ENCODE measurements at regions not wholly inside any gene's neighbourhood (a gene's known extent, or its start where the extent isn't known, plus 50 kb on each side); places are given as distances from the start of the nearest gene placed in this dataset.

DNA sequence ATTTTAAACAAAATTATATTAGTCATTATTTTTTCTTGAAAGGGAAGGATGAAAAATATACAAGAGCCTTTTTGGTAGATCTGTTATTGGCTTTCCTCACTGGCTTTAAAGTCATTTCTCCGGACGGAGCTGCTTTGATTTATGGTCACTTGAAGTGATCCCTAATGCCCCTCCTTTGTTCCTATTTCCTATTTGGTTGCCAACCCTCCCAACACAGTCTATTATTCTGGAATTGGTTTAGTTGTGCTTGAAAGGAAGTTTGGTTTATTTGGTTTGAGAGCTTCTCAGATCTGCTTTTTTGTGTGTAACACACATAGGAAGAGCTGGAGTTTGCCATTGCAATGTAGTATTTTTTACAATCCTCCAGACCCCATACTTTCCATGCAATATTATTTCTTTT, 347.9 kb downstream of the RFPL4B start:
- Histone ChIP-seq H3K36me3 (ENCODE audit: insufficient read depth, low read length) (no peaks in the 10 kb centered on the region), H3K4me3 (ENCODE audit: insufficient read depth, low read depth, low read length) (no peak overlapping the region), H2AFZ (ENCODE audit: low read depth, low read length) (no peak overlapping the region), H3K27ac (ENCODE audit: low read depth, low read length) (no peak overlapping the region), H3K4me2 (ENCODE audit: low read length) (no peak overlapping the region), H3K4me1 (ENCODE audit: insufficient read depth, low read length) (peaks cover 10% of the 10 kb centered on the region), H3K79me2 (ENCODE audit: insufficient read depth, low read length) (no peaks in the 10 kb centered on the region), H4K20me1 (ENCODE audit: insufficient read depth, low read length) (no peaks in the 10 kb centered on the region), H3K27me3 (ENCODE audit: insufficient read depth, low read length) (no peaks in the 10 kb centered on the region), H3K9ac (ENCODE audit: low read length) (no peak overlapping the region), H3K9me3 (ENCODE audit: insufficient read depth, low read depth, low read length) (no peaks in the 10 kb centered on the region)
- FAIRE-seq, result no peak
- Mint-ChIP-seq H3K27ac (ENCODE audit: unreplicated experiment) (no peak overlapping the region), H3K36me3 (ENCODE audit: low read depth, unreplicated experiment) (peaks cover 2% of the 10 kb centered on the region), H3K4me1 (ENCODE audit: low read depth, unreplicated experiment) (peaks cover 2% of the 10 kb centered on the region), H3K4me3 (ENCODE audit: unreplicated experiment) (no peak overlapping the region), H3K27me3 (ENCODE audit: low read depth, unreplicated experiment) (no peaks in the 10 kb centered on the region), H3K9me3 (ENCODE audit: unreplicated experiment) (peaks cover 2% of the 10 kb centered on the region)
- DNase-seq (ENCODE audit: low read depth), result no peak
- TF ChIP-seq, protein P1, sequence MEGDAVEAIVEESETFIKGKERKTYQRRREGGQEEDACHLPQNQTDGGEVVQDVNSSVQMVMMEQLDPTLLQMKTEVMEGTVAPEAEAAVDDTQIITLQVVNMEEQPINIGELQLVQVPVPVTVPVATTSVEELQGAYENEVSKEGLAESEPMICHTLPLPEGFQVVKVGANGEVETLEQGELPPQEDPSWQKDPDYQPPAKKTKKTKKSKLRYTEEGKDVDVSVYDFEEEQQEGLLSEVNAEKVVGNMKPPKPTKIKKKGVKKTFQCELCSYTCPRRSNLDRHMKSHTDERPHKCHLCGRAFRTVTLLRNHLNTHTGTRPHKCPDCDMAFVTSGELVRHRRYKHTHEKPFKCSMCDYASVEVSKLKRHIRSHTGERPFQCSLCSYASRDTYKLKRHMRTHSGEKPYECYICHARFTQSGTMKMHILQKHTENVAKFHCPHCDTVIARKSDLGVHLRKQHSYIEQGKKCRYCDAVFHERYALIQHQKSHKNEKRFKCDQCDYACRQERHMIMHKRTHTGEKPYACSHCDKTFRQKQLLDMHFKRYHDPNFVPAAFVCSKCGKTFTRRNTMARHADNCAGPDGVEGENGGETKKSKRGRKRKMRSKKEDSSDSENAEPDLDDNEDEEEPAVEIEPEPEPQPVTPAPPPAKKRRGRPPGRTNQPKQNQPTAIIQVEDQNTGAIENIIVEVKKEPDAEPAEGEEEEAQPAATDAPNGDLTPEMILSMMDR (IDR thresholded peaks at IDR 0.05; ENCODE audit: insufficient read depth, low read depth, low read length), result no peak
- TF ChIP-seq EZH2 (IDR thresholded peaks at IDR 0.05; ENCODE audit: insufficient read depth, low read length), result no peak

DNA sequence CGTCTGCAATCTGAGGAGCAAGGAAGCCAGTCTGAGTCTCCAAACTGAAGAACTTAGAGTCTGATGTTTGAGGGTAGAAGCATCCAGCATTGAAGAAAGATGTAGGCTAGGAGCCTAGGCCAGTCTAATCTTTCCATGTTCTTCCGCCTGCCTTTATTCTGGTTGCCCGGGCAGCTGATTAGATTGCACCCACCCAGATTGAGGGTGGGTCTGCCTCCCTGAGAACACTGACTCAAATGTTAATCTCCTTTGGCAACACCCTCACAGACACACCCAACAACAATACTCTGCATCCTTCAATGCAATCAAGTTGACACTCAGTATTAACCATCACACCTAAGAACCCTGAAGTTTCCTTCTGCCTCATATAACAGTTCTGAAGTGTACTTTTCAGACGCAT, 350.1 kb downstream of the RFPL4B start:
- no peak overlapping the region for H3K4me2 ChIP-seq (ENCODE audit: low read length)
- no peaks in the 10 kb centered on the region for H3K4me1 ChIP-seq (ENCODE audit: insufficient read depth, low read length)
- no peak for DNase-seq (ENCODE audit: low read depth)
- no peaks in the 10 kb centered on the region for H3K9me3 Mint-ChIP-seq (ENCODE audit: unreplicated experiment)
- no peak overlapping the region for H3K4me3 Mint-ChIP-seq (ENCODE audit: unreplicated experiment)
- no peak for FAIRE-seq
- no peaks in the 10 kb centered on the region for H3K27me3 ChIP-seq (ENCODE audit: insufficient read depth, low read length)
- no peaks in the 10 kb centered on the region for H3K9me3 ChIP-seq (ENCODE audit: insufficient read depth, low read depth, low read length)
- H3K27me3 Mint-ChIP-seq (ENCODE audit: low read depth, unreplicated experiment), result no peaks in the 10 kb centered on the region
- peaks cover 12% of the 10 kb centered on the region for H3K4me1 Mint-ChIP-seq (ENCODE audit: low read depth, unreplicated experiment)
- H2AFZ ChIP-seq (ENCODE audit: low read depth, low read length), result no peak overlapping the region
- H3K27ac ChIP-seq (ENCODE audit: low read depth, low read length), result no peak overlapping the region
- no peaks in the 10 kb centered on the region for H3K36me3 Mint-ChIP-seq (ENCODE audit: low read depth, unreplicated experiment)
- no peak for TF ChIP-seq EZH2 (IDR thresholded peaks at IDR 0.05; ENCODE audit: insufficient read depth, low read length)
- TF ChIP-seq, protein P1 (IDR thresholded peaks at IDR 0.05; ENCODE audit: insufficient read depth, low read depth, low read length), result no peak
- no peaks in the 10 kb centered on the region for H3K79me2 ChIP-seq (ENCODE audit: insufficient read depth, low read length)
- H3K9ac ChIP-seq (ENCODE audit: low read length), result no peak overlapping the region
- no peak overlapping the region for H3K4me3 ChIP-seq (ENCODE audit: insufficient read depth, low read depth, low read length)
- no peak overlapping the region for H3K27ac Mint-ChIP-seq (ENCODE audit: unreplicated experiment)
- no peaks in the 10 kb centered on the region for H4K20me1 ChIP-seq (ENCODE audit: insufficient read depth, low read length)
- no peaks in the 10 kb centered on the region for H3K36me3 ChIP-seq (ENCODE audit: insufficient read depth, low read length)

DNA sequence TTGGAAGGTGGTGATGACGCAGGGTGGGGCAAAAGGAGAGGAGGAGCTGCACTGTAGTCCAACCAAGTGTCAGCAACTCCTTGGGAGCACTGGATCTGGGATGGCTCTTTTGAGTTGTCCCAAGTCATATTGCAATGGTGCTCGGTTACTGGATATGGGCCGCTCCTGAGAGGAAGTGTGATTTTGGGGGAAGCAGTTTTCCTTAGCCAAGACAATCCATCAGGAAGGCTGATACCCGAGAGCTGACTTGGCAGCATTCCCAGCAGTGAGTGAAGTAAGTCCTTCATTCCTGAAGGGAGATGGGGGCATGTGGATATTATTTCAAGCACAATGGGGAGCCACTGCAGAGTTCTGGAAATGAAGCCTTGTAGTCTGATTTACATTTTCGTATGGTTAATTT, 354.1 kb downstream of the RFPL4B start:
- Histone ChIP-seq H2AFZ (ENCODE audit: low read depth, low read length) (no peak overlapping the region), H3K9ac (ENCODE audit: low read length) (no peak overlapping the region), H3K4me3 (ENCODE audit: insufficient read depth, low read depth, low read length) (no peak overlapping the region), H3K27me3 (ENCODE audit: insufficient read depth, low read length) (no peaks in the 10 kb centered on the region), H3K9me3 (ENCODE audit: insufficient read depth, low read depth, low read length) (no peaks in the 10 kb centered on the region), H3K4me2 (ENCODE audit: low read length) (peak overlapping the region; percentile 9), H3K36me3 (ENCODE audit: insufficient read depth, low read length) (no peaks in the 10 kb centered on the region), H3K27ac (ENCODE audit: low read depth, low read length) (no peak overlapping the region), H3K79me2 (ENCODE audit: insufficient read depth, low read length) (no peaks in the 10 kb centered on the region), H4K20me1 (ENCODE audit: insufficient read depth, low read length) (no peaks in the 10 kb centered on the region), H3K4me1 (ENCODE audit: insufficient read depth, low read length) (no peaks in the 10 kb centered on the region)
- Mint-ChIP-seq H3K27me3 (ENCODE audit: low read depth, unreplicated experiment) (no peaks in the 10 kb centered on the region), H3K36me3 (ENCODE audit: low read depth, unreplicated experiment) (no peaks in the 10 kb centered on the region), H3K4me1 (ENCODE audit: low read depth, unreplicated experiment) (peaks cover 12% of the 10 kb centered on the region), H3K27ac (ENCODE audit: unreplicated experiment) (no peak overlapping the region), H3K9me3 (ENCODE audit: unreplicated experiment) (no peaks in the 10 kb centered on the region), H3K4me3 (ENCODE audit: unreplicated experiment) (no peak overlapping the region)
- DNase-seq (ENCODE audit: low read depth) (peak; percentile 52), FAIRE-seq (no peak)
- TF ChIP-seq, protein P1 (IDR thresholded peaks at IDR 0.05; ENCODE audit: insufficient read depth, low read depth, low read length), result no peak
- TF ChIP-seq EZH2 (IDR thresholded peaks at IDR 0.05; ENCODE audit: insufficient read depth, low read length), result no peak
